ENCODE measurements at regions not wholly inside any gene's neighbourhood (a gene's known extent, or its start where the extent isn't known, plus 50 kb on each side); places are given as distances from the start of the nearest gene placed in this dataset.

DNA sequence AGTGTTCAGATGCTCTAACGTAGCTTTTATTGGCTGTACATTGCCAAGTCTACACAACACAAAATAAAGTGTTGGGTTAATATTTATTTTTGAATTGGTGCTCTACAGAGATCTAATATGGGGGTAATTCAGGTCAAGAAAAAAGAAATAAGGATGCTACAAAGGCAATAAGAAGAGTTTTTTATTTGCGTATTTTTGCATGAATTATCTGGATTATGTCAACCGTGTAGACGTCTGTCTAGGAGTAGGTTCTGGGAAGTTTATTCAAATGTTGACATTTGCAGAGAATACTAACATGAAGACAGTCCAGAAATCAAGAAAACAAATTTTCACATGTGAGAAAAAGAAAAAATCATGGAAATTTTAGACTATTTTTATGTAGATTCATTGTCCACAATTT lies 876.7 kb upstream of the POU3F3 start:
- Histone ChIP-seq H3K9me2 (ENCODE audit: insufficient read depth, low read length) (no peaks in the 10 kb centered on the region), H2AFZ (ENCODE audit: low read depth, low read length) (no peak overlapping the region), H4K20me1 (ENCODE audit: insufficient read depth) (no peaks in the 10 kb centered on the region), H3F3A (ENCODE audit: insufficient read depth, low read length, poor library complexity, severe bottlenecking) (no peaks in the 10 kb centered on the region), H3K9me3 (ENCODE audit: low read length) (no peaks in the 10 kb centered on the region), H3K9ac (ENCODE audit: low read length) (no peak overlapping the region), H3K4me2 (ENCODE audit: low read length) (no peak overlapping the region), H3K4me3 (ENCODE audit: low read length) (no peak overlapping the region), H3K36me3 (ENCODE audit: insufficient read depth, low read length) (no peaks in the 10 kb centered on the region), H3K79me2 (replicated peaks; ENCODE audit: insufficient read depth, low read length) (no peaks in the 10 kb centered on the region), H3K27me3 (ENCODE audit: insufficient read depth, low read depth, low read length) (no peaks in the 10 kb centered on the region), H3K27ac (ENCODE audit: low read length) (no peak overlapping the region)
- TF ChIP-seq RAD21 (conservative IDR thresholded peaks at IDR 0.05) (no peak), POLR2AphosphoS5 (IDR thresholded peaks at IDR 0.05) (no peak), EZH2 (IDR thresholded peaks at IDR 0.05; ENCODE audit: borderline replicate concordance, insufficient read depth, low read length, poor library complexity, severe bottlenecking) (no peak), SMC3 (conservative IDR thresholded peaks at IDR 0.05; ENCODE audit: poor library complexity) (no peak), EP300 (conservative IDR thresholded peaks at IDR 0.05; ENCODE audit: poor library complexity, severe bottlenecking) (no peak), TAF1 (IDR thresholded peaks at IDR 0.05; ENCODE audit: low read depth) (no peak), MXI1 (conservative IDR thresholded peaks at IDR 0.05; ENCODE audit: poor library complexity, severe bottlenecking) (no peak)
- TF ChIP-seq, protein P1, sequence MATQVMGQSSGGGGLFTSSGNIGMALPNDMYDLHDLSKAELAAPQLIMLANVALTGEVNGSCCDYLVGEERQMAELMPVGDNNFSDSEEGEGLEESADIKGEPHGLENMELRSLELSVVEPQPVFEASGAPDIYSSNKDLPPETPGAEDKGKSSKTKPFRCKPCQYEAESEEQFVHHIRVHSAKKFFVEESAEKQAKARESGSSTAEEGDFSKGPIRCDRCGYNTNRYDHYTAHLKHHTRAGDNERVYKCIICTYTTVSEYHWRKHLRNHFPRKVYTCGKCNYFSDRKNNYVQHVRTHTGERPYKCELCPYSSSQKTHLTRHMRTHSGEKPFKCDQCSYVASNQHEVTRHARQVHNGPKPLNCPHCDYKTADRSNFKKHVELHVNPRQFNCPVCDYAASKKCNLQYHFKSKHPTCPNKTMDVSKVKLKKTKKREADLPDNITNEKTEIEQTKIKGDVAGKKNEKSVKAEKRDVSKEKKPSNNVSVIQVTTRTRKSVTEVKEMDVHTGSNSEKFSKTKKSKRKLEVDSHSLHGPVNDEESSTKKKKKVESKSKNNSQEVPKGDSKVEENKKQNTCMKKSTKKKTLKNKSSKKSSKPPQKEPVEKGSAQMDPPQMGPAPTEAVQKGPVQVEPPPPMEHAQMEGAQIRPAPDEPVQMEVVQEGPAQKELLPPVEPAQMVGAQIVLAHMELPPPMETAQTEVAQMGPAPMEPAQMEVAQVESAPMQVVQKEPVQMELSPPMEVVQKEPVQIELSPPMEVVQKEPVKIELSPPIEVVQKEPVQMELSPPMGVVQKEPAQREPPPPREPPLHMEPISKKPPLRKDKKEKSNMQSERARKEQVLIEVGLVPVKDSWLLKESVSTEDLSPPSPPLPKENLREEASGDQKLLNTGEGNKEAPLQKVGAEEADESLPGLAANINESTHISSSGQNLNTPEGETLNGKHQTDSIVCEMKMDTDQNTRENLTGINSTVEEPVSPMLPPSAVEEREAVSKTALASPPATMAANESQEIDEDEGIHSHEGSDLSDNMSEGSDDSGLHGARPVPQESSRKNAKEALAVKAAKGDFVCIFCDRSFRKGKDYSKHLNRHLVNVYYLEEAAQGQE (IDR thresholded peaks at IDR 0.05; ENCODE audit: borderline replicate concordance): no peak
- TF ChIP-seq, protein P2, sequence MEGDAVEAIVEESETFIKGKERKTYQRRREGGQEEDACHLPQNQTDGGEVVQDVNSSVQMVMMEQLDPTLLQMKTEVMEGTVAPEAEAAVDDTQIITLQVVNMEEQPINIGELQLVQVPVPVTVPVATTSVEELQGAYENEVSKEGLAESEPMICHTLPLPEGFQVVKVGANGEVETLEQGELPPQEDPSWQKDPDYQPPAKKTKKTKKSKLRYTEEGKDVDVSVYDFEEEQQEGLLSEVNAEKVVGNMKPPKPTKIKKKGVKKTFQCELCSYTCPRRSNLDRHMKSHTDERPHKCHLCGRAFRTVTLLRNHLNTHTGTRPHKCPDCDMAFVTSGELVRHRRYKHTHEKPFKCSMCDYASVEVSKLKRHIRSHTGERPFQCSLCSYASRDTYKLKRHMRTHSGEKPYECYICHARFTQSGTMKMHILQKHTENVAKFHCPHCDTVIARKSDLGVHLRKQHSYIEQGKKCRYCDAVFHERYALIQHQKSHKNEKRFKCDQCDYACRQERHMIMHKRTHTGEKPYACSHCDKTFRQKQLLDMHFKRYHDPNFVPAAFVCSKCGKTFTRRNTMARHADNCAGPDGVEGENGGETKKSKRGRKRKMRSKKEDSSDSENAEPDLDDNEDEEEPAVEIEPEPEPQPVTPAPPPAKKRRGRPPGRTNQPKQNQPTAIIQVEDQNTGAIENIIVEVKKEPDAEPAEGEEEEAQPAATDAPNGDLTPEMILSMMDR (IDR thresholded peaks at IDR 0.05; ENCODE audit: poor library complexity, severe bottlenecking): no peak

DNA sequence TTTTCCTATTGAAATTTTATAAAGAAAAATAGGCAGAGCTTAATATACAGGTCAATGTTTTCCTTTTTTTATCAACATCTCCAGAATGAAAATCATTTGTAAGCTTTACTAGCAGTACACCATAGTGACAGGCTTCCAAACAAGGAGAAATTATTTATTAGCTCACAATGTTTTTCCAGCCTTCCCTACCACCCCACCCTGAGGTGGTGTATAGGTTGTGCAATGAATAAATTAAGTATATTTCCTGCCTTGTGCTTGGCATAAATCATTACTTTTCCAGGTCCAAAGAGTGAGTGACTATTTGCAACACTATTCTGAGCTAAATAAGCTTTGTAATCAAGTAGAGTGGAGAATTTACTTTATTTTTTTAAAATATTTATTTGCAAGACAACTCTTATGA lies 876.2 kb upstream of the POU3F3 start:
- Histone ChIP-seq H3K9me3 (ENCODE audit: low read length) (no peaks in the 10 kb centered on the region), H3K79me2 (replicated peaks; ENCODE audit: insufficient read depth, low read length) (no peaks in the 10 kb centered on the region), H3K4me3 (ENCODE audit: low read length) (no peak overlapping the region), H3K4me2 (ENCODE audit: low read length) (no peak overlapping the region), H3F3A (ENCODE audit: insufficient read depth, low read length, poor library complexity, severe bottlenecking) (no peaks in the 10 kb centered on the region), H3K36me3 (ENCODE audit: insufficient read depth, low read length) (no peaks in the 10 kb centered on the region), H3K9me2 (ENCODE audit: insufficient read depth, low read length) (no peaks in the 10 kb centered on the region), H3K9ac (ENCODE audit: low read length) (no peak overlapping the region), H3K27ac (ENCODE audit: low read length) (no peak overlapping the region), H4K20me1 (ENCODE audit: insufficient read depth) (no peaks in the 10 kb centered on the region), H3K27me3 (ENCODE audit: insufficient read depth, low read depth, low read length) (no peaks in the 10 kb centered on the region), H2AFZ (ENCODE audit: low read depth, low read length) (no peak overlapping the region)
- TF ChIP-seq SMC3 (conservative IDR thresholded peaks at IDR 0.05; ENCODE audit: poor library complexity) (no peak), EZH2 (IDR thresholded peaks at IDR 0.05; ENCODE audit: borderline replicate concordance, insufficient read depth, low read length, poor library complexity, severe bottlenecking) (no peak), EP300 (conservative IDR thresholded peaks at IDR 0.05; ENCODE audit: poor library complexity, severe bottlenecking) (no peak), RAD21 (conservative IDR thresholded peaks at IDR 0.05) (no peak), POLR2AphosphoS5 (IDR thresholded peaks at IDR 0.05) (no peak), TAF1 (IDR thresholded peaks at IDR 0.05; ENCODE audit: low read depth) (no peak), MXI1 (conservative IDR thresholded peaks at IDR 0.05; ENCODE audit: poor library complexity, severe bottlenecking) (no peak)
- TF ChIP-seq, protein P1 (IDR thresholded peaks at IDR 0.05; ENCODE audit: borderline replicate concordance): no peak
- TF ChIP-seq, protein P2 (IDR thresholded peaks at IDR 0.05; ENCODE audit: poor library complexity, severe bottlenecking): no peak
